GM12878 (cell line): ENCODE measurements at regions not wholly inside any gene's neighbourhood (a gene's known extent, or its start where the extent isn't known, plus 50 kb on each side); places are given as distances from the start of the nearest gene placed in this dataset.

Experiments
- CBX3 ChIP-seq: fragments of 200-600 bp; sonication (generic); IDR thresholded peaks from 2 replicates; pipeline ENCODE4 v1.6.1; 2016; ENCODE audit warnings: low read depth, borderline replicate concordance
- CEBPZ ChIP-seq: fragments of 150-350 bp; IDR thresholded peaks from 2 replicates; pipeline ENCODE4 v1.6.1; 2016; ENCODE audit warnings: low read depth, low read length
- CHD2 ChIP-seq: IDR thresholded peaks from 2 replicates; pipeline ENCODE4 v1.6.1; 2011; ENCODE audit warnings: low read depth, low read length, improper control_type of control experiment, borderline replicate concordance
- CTCF ChIP-seq, 3 experiments: IDR thresholded peaks in 2 of 3; conservative IDR thresholded peaks in 1 of 3; 2 replicates each; pipeline ENCODE4 v1.5.1; 2011; ENCODE audit warnings: low read depth in 3 of 3, low read length in 3 of 3, mild to moderate bottlenecking in 3 of 3, control low read depth in 2 of 3, moderate library complexity in 2 of 3, inconsistent platforms in 1 of 3, mixed read lengths in 1 of 3; ENCODE audit not compliant: control insufficient read depth in 2 of 3, insufficient read depth in 1 of 3; ENCODE audit errors: extremely low read depth in 1 of 3
- FOXM1 ChIP-seq: IDR thresholded peaks from 2 replicates; pipeline ENCODE4 v1.6.1; 2012; ENCODE audit warnings: low read depth, mild to moderate bottlenecking, inconsistent platforms, low read length, moderate library complexity
- MXI1 ChIP-seq: fragments of 150-350 bp; IDR thresholded peaks from 2 replicates; pipeline ENCODE4 v1.6.1; 2011; ENCODE audit warnings: low read depth, mild to moderate bottlenecking, inconsistent platforms, low read length, improper control_type of control experiment
- RAD21 ChIP-seq: IDR thresholded peaks from 2 replicates; pipeline ENCODE4 v1.6.1; 2011; ENCODE audit warnings: mild to moderate bottlenecking, low read depth, low read length, moderate library complexity; ENCODE audit not compliant: insufficient read depth
- TAF1 ChIP-seq: IDR thresholded peaks from 2 replicates; pipeline ENCODE4 v1.6.1; 2011; ENCODE audit warnings: mild to moderate bottlenecking, low read depth, low read length, borderline replicate concordance
- TCF7 ChIP-seq: IDR thresholded peaks from 2 replicates; pipeline ENCODE4 v1.6.1; 2014; ENCODE audit warnings: antibody characterized with exemption, borderline replicate concordance

- no peak for TF ChIP-seq MXI1
- TF ChIP-seq CTCF (IDR thresholded peaks at IDR 0.05 in 2 of 3, conservative IDR thresholded peaks at IDR 0.05 in 1 of 3; ENCODE audit: control insufficient read depth in 2 of 3, extremely low read depth in 1 of 3, insufficient read depth in 1 of 3, low read depth in 3 of 3, low read length in 3 of 3), result no peak
- TF ChIP-seq FOXM1, result no peak
- no peak for TF ChIP-seq CBX3
- no peak for TF ChIP-seq TAF1
- no peak for TF ChIP-seq RAD21
- no peak for TF ChIP-seq TCF7
- no peak for TF ChIP-seq CHD2
- TF ChIP-seq CEBPZ, result no peak
Observed at GRCh38 chr17:79398441-79398840, 212.4 kb downstream of the RBFOX3 start.
